ENCODE measurements at regions not wholly inside any gene's neighbourhood (a gene's known extent, or its start where the extent isn't known, plus 50 kb on each side); places are given as distances from the start of the nearest gene placed in this dataset.

DNA sequence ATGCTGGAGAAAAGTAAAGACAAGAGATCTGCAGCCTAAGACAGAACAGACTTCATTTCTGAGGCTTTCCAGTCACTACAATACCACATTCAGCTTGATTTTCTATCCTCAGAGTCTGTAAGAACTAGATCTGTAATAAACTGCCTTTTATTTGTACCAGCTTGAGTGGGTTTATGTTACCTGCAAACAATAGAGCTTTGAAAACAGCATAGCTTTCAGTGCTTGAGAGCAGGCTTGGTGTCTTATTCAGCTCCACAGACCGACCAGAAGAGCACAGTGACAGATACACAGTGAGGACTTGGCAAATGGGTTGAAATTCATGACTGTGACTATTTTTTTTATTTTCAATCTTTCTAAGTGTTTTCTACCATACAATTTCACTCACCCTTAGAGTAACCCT is 207.8 kb upstream of the OTX2 start:
- CTCF ChIA-PET = no interaction called here
- Histone ChIP-seq H3K4me3 (ENCODE audit: low read depth, low read length) (no peak overlapping the region), H3K9me3 (ENCODE audit: control insufficient read depth, insufficient read depth, low read depth, low read length) (no peaks in the 10 kb centered on the region), H3K4me1 (ENCODE audit: control insufficient read depth, insufficient read depth, low read length) (no peaks in the 10 kb centered on the region), H3K36me3 (ENCODE audit: control insufficient read depth in 2 of 2, insufficient read depth in 1 of 2, low read length in 2 of 2) (no peaks in the 10 kb centered on the region), H3K27ac (ENCODE audit: extremely low read depth, low read depth, low read length) (no peak overlapping the region)
- POLR2A ChIA-PET = no interaction called here
- no peak for TF ChIP-seq AEBP2 (tag by site-specific recombination; IDR thresholded peaks at IDR 0.05; ENCODE audit: borderline replicate concordance)
- TF ChIP-seq PRDM1 (tag by site-specific recombination; IDR thresholded peaks at IDR 0.05) = no peak
- TF ChIP-seq SETDB1 (IDR thresholded peaks at IDR 0.05; ENCODE audit: insufficient read length, low read length) = no peak
- no peak for TF ChIP-seq ZFP3 (tag by site-specific recombination; IDR thresholded peaks at IDR 0.05; ENCODE audit: low read depth)
- TF ChIP-seq ZNF571 (tag by site-specific recombination; IDR thresholded peaks at IDR 0.05) = no peak
- no peak for TF ChIP-seq ZNF660 (tag by site-specific recombination; IDR thresholded peaks at IDR 0.05)
- TF ChIP-seq ZNF561 (tag by site-specific recombination; IDR thresholded peaks at IDR 0.05; ENCODE audit: borderline replicate concordance) = no peak
- no peak for TF ChIP-seq YY2 (tag by site-specific recombination; IDR thresholded peaks at IDR 0.05)
- TF ChIP-seq ZSCAN4 (tag by site-specific recombination; IDR thresholded peaks at IDR 0.05) = no peak
- no peak for TF ChIP-seq ZNF350 (tag by site-specific recombination; IDR thresholded peaks at IDR 0.05)
- no peak for TF ChIP-seq ZNF530 (tag by site-specific recombination; IDR thresholded peaks at IDR 0.05; ENCODE audit: low read depth)
- TF ChIP-seq, protein P1, sequence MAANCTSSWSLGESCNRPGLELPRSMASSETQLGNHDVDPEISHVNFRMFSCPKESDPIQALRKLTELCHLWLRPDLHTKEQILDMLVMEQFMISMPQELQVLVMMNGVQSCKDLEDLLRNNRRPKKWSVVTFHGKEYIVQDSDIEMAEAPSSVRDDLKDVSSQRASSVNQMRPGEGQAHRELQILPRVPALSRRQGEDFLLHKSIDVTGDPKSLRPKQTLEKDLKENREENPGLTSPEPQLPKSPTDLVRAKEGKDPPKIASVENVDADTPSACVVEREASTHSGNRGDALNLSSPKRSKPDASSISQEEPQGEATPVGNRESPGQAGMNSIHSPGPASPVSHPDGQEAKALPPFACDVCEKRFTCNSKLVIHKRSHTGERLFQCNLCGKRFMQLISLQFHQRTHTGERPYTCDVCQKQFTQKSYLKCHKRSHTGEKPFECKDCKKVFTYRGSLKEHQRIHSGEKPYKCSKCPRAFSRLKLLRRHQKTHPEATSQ (tag by site-specific recombination; IDR thresholded peaks at IDR 0.05) = no peak
- TF ChIP-seq, protein P2, sequence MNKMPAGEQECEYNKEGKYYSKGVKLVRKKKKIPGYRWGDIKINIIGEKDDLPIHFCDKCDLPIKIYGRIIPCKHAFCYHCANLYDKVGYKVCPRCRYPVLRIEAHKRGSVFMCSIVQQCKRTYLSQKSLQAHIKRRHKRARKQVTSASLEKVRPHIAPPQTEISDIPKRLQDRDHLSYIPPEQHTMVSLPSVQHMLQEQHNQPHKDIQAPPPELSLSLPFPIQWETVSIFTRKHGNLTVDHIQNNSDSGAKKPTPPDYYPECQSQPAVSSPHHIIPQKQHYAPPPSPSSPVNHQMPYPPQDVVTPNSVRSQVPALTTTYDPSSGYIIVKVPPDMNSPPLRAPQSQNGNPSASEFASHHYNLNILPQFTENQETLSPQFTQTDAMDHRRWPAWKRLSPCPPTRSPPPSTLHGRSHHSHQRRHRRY (tag by site-specific recombination; IDR thresholded peaks at IDR 0.05) = no peak
- TF ChIP-seq ZSCAN18 (tag by site-specific recombination; IDR thresholded peaks at IDR 0.05) = no peak
- no peak for TF ChIP-seq ZNF48 (tag by site-specific recombination; IDR thresholded peaks at IDR 0.05)

DNA sequence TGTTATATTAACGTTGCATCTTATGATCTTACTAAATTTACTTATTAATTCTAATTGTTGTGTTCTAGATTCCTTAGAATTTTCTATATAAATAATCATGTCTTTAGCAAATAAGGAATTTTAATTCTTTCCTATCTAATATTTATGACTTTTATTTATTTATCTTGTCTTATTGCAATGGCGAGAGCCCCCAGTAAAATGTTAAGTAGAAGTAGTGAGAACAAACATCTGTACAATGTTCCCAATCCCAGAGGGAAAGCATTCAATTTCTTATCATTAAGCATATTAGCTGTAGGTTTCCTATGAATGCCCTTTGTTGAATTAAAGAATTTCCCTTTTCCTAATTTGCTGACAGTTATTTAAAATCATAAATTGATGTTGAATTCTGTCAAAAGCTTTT is 203.7 kb upstream of the OTX2 start:
- Histone ChIP-seq H3K4me3 (ENCODE audit: low read depth, low read length) (no peak overlapping the region), H3K27ac (ENCODE audit: extremely low read depth, low read depth, low read length) (no peak overlapping the region), H3K36me3 (ENCODE audit: control insufficient read depth in 2 of 2, insufficient read depth in 1 of 2, low read length in 2 of 2) (no peaks in the 10 kb centered on the region), H3K9me3 (ENCODE audit: control insufficient read depth, insufficient read depth, low read depth, low read length) (no peaks in the 10 kb centered on the region), H3K4me1 (ENCODE audit: control insufficient read depth, insufficient read depth, low read length) (no peaks in the 10 kb centered on the region; the same call in 1 of the 2 replicates)
- POLR2A ChIA-PET = no interaction called here
- CTCF ChIA-PET = no interaction called here
- TF ChIP-seq SETDB1 (IDR thresholded peaks at IDR 0.05; ENCODE audit: insufficient read length, low read length) = peak; percentile 79
- no peak for TF ChIP-seq IKZF3 (tag by site-specific recombination; IDR thresholded peaks at IDR 0.05)
- no peak for TF ChIP-seq ZNF501 (tag by site-specific recombination; IDR thresholded peaks at IDR 0.05)
